Stimulated activated CD8-positive, alpha-beta memory T cell treated with anti-CD3 and anti-CD28 coated beads, Interleukin-7, amount 100 ng/mL, for 48 hours (primary cell): ENCODE measurements at regions not wholly inside any gene's neighbourhood (a gene's known extent, or its start where the extent isn't known, plus 50 kb on each side); places are given as distances from the start of the nearest gene placed in this dataset.

Source experiments
- DNase-seq, 2 donors: peaks; one replicate each; pipeline ENCODE4 v3.0.0-alpha.2; 2020; ENCODE audit warnings: low read depth in 1 of 2; ENCODE audit errors: extremely low read depth in 1 of 2

DNA sequence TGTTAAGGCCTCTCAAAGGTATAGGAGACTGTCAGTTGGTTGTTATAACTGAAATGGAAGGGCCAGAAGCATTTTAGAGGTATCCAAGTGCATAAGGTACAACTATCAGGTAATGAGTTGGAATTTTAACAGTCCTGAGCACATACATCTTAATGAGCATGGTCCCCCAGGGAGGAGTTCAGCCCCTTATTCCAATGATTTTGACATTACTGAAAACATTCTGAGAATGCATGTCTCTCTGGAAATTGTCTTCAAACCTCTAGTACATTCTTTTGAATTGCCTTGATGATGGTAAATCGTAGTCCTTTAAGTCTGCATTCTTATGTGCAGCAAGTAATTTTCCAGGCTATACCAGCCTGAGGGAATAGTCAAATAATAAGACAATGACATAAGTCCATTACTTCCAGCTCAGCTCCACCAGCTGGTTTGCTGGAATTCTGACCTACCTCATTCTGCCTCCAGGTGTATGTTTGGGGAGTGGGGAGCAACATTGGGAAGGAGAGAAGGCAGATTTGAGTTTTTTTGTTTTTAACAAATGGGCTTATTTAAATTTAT lies 239.2 kb downstream of the MSRB3 start:
- DNase-seq, result no peak

DNA sequence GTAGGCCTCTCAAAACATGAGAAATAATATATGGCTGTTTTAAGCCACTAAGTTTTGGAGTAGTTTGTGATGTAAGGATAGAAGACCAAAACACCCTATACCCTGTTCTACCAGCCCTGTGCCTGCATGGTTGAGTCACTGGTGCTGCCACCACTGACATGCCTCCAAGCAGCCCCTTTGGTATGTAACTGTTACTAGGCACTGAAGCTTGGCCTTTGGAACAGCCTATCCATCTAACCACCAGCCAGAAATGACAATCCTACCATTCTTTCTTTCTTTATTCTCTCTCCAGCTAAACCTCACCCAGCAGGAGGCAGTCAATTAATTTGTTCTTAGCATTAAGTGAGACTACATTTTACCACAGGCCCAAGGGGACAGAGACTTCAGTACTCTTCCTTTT lies 240.3 kb downstream of the MSRB3 start:
- no peak for DNase-seq

- DNase-seq, result no peak
Measured at GRCh38 chr12:65520658-65521057, 242.2 kb downstream of the MSRB3 start.

DNA sequence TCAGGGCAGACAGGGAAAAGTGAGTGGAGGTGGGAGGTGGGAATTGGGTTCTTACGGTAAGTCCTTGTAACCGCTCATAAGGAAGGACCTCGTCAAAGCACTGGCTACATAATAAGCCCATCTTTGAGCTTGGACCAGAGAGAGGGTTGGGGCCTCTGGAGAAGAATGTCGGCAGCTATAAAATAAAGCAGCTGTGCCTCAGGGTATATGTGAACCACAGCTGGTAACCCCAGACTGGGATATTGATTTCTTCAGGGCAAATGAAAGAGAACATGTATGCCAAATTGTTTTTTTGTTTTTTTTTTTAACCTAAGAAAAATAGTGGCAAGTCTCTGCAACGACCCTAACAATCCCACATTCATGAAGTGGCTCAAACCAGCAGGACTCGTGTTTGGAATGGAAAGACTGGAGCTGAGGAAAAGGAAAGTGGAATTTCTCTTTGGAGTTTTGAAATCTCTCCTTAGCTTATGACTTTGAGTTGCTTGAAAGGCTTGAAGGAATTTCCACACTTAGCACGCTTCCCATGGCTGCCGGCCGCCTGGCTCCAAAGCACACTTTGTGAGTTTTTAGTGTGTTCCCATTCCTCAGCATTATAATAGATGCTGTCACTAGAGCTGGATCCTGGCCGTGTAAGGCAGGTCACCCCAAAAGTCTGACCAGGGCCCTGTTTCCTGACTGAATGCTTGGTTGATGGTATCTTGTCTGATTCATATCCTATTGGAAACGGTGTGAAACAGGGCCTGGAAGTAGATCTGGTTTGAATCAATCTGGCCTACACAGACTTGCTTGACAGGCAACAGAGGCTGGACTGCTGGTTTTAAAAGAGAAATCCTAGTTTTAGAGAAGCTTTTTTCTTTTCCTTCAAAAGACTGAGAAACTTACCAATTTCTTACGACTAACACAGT lies 244.7 kb downstream of the MSRB3 start:
- no peak for DNase-seq

DNA sequence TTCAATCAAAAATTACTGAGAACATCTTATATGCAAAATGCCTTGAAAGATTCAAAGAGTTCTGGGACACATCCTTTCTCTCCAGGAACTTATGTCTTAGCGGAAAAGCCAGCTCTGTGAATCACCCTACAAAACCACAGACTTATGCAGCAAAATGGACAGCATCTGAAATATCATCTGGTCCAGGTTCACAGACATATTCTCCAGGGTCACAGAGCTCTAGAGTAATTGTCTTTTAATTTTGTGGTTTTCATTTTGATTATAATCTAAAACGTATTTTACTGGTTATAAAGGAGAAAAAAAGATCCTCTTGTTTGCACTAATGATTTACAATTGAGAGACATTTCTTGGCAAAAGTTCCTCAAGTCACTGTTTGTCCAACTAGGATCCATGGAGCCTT lies 246.2 kb downstream of the MSRB3 start:
- DNase-seq, result no peak

DNA sequence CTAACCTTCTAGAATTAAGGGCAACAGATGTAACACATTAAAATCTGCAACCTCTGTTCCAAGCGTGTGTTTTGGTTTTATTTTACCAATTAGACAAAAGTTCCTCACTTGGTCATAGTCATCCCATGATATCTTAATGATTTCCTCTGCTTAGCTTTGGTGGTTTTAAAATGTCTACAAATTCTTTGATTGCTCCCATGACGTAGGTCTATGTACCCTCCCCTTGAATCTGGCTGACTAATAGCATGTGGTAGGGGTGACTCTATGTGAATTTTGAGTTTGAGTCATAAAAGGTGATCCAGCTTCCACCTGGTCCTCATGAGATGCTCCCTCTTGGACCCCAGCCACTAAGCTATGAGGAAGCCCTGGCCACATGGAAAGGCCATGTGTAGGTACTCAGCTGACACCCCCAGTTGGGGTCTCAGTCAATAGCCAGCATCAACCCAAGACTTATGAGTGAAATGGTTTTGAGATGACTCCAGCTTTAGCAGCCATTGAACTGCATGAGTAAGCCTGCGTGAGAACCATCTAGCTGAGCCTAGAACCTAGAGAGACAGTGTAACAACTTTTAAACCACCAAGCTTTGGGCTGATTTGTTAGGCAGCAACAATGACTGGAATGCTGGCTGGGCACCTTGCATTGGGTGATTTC lies 247.1 kb downstream of the MSRB3 start:
- DNase-seq, result no peak

GRCh38 chr12:65526311-65526710 lies 247.8 kb downstream of the MSRB3 start:
- DNase-seq, result no peak

- no peak for DNase-seq
Measured at GRCh38 chr12:65528127-65528526, 249.6 kb downstream of the MSRB3 start.

- DNase-seq, result no peak
Measured at GRCh38 chr12:65529106-65529505, 250.6 kb downstream of the MSRB3 start.

DNA sequence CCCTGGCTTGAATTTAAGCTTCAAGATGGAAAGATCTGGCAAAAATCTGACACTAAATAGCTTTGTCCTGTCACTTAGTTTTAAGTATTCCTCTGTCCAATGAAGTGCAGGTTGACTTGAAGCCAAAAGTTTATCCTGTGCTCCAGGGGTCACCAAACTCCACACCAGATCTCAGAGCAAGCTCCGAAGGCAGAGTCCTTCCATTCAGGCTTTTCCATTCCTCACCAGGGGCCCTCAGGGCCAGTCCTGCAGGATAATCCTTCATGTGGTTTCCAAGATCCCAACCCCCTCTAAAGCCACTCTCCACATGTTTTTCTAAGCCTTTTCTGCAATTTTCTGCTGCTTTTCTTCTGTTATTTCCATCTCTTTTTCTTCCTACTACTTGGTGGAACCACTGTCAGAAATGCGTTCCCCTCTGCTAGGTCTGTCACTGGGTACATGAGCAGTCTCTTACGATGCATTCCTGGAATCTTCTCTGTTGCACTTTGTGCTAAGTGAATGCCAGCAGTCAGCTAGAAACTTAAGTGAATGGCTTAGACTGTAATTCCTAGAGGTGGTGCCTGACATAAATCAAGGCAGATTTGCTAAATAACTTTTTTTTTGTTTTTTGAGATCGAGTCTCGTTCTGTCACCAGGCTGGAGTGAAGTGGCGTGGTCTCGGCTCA lies 251.4 kb downstream of the MSRB3 start:
- DNase-seq, result no peak

- DNase-seq, result no peak
Measured at GRCh38 chr12:65532162-65532561, 253.7 kb downstream of the MSRB3 start.

- DNase-seq, result no peak
Measured at GRCh38 chr12:65532764-65533163, 254.3 kb downstream of the MSRB3 start.

DNA sequence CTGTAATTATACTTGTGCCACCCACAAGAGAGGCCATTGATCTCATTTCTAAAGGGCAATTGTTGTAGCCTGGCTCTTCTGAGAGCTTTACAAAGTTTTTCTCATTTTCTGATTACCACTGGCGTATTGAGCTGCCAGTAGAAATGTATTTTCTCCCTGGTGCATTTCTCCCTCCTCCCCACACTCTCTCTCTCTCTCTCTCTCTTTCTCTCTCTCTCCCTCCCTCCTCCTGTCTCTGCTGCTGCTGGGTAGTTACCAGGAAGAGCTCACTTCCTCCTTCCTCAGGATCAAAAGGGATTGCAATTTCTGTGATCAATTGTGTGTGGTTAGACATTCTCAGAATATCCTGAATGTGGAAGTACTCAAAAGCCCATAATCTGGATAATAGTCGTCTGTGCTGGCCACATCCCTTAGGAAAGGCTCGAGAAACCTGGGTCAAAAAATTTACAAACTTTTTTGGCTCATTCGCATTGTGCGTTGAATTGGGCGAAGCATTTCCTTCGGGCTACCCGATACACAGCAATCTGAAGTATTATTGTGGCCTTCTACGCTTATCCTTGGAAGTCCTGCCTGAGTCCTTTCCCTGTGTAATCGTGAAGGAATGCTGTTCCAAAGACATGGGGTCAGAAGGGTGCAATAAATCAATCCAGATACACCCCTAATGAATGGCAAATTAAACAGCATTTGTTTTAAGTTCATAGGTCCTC lies 254.8 kb downstream of the MSRB3 start:
- no peak for DNase-seq

GRCh38 chr12:65534238-65534841 lies 255.9 kb downstream of the MSRB3 start:
- DNase-seq, result no peak

DNA sequence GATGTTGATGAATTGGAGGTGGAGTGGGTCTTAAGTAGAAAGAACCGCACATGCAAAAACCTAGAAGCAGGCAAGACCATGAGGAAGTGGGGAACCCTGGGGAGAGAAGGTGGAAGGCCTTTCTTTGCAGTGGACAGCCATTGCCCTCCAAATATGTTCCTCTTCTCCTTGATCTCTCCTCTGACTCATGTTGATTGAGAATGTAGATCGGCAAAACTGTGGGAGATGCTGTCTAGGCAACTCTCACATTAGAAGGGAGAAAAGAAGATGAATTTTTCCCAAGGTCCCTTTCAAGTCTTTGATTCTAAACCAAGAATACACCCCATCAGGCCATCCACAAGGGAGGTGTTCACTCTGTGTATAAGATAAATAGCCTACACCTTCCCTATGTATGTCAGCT lies 257.5 kb downstream of the MSRB3 start:
- DNase-seq, result no peak

GRCh38 chr12:65536351-65536750 lies 257.9 kb downstream of the MSRB3 start:
- DNase-seq, result no peak

GRCh38 chr12:65536876-65537681 lies 258.6 kb downstream of the MSRB3 start:
- DNase-seq, result no peak

DNA sequence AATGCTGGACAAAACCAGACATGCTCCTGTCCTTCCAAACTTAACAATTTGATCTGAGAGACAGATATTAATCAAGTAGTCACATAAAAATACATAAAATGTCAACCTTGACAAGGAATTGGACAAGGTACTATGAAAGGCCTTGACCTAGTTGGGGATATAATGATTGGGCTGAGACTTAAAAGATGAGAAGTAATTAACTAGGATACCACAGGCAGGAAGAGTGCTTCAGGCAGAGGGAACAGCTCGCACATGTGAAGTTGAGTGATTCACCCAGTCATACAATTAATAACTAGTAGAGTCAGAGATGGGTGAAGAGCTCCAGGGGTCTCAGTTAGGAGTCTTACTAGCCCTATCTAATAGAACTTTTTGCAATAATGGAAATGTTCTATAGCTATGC lies 259.5 kb downstream of the MSRB3 start:
- no peak for DNase-seq

- DNase-seq, result no peak
Measured at GRCh38 chr12:65539023-65539422, 260.5 kb downstream of the MSRB3 start.

DNA sequence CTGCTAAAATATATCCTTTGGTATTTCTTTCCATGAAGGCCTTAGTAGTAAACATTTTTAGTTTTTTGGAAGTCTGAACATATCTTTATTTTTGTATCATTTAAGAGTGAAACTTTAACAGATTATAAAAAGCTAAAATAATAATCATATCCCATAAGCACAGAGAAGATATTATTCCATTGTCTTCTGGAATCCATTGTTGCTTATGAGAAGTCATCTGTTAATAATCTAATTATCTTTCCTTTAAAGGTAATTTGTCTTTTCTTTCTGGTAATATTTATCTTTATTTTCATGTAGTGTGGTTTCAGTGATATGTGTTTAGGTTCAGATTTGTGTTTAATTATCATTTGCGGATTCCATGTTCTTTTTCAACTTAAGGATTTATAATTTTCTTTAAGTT lies 261.7 kb downstream of the MSRB3 start:
- no peak for DNase-seq
